ENCODE measurements at regions not wholly inside any gene's neighbourhood (a gene's known extent, or its start where the extent isn't known, plus 50 kb on each side); places are given as distances from the start of the nearest gene placed in this dataset.

GRCh38 chr6:40714576-40715564 lies 127.7 kb upstream of the LRFN2 start:
- TF ChIP-seq CTCF (IDR thresholded peaks at IDR 0.05): no peak
- TF ChIP-seq POLR2A (IDR thresholded peaks at IDR 0.05): no peak

Data from testis (tissue), 2 donors.